ENCODE measurements at regions not wholly inside any gene's neighbourhood (a gene's known extent, or its start where the extent isn't known, plus 50 kb on each side); places are given as distances from the start of the nearest gene placed in this dataset.

GRCh38 chr1:234835239-234835638, 225.3 kb upstream of the IRF2BP2 start:
- no peak for ATAC-seq
- ChIA-PET POLR2A (interaction anchor here (0.6 to 1.1 kb wide), 2 partner anchors 11 to 213 kb away, joined by 3 to 4 read pairs; no protein-coding TSS in a partner anchor), CTCF (ENCODE audit: low intra/inter-chr PET ratio) (interaction anchor here (0.5 kb wide), 1 partner anchor 45 kb away, joined by 5 read pairs; no protein-coding TSS in a partner anchor)
- no TSS peak for BruUV-seq (replicated peaks)
- Histone ChIP-seq H2AFZ (ENCODE audit: low read depth, low read length) (no peak overlapping the region), H3K4me1 (replicated peaks in 1 of 2; ENCODE audit: control insufficient read depth in 2 of 2, insufficient read depth in 2 of 2, low read length in 2 of 2) (peaks cover 4 to 8% of the 10 kb centered on the region in 2 experiments; a peak in 2 of 5 replicates), H3K79me2 (ENCODE audit: control insufficient read depth, insufficient read depth, low read length) (no peaks in the 10 kb centered on the region), H3K27ac (ENCODE audit: extremely low read depth, low read depth, low read length) (no peak overlapping the region), H3K4me2 (ENCODE audit: insufficient read depth, low read length) (no peak overlapping the region), H3K27me3 (ENCODE audit: control insufficient read depth in 2 of 2, insufficient read depth in 2 of 2, low read length in 2 of 2) (peaks cover 4 to 5% of the 10 kb centered on the region in 2 experiments; a peak in 3 of 5 replicates), H3K9me3 (replicated peaks; ENCODE audit: control insufficient read depth, insufficient read depth, low read depth, low read length) (no peaks in the 10 kb centered on the region), H3K9me1 (ENCODE audit: control insufficient read depth, insufficient read depth, low read length) (no peaks in the 10 kb centered on the region), H4K20me1 (replicated peaks; ENCODE audit: control insufficient read depth, insufficient read depth, low read length) (no peaks in the 10 kb centered on the region), H3K9ac (ENCODE audit: insufficient read depth in 1 of 2, low read depth in 2 of 2, low read length in 2 of 2) (no peak overlapping the region), H3K36me3 (ENCODE audit: control insufficient read depth, insufficient read depth, low read length) (no peaks in the 10 kb centered on the region), H3K4me3 (no peak overlapping the region)
- FAIRE-seq, result no peak
- TF ChIP-seq HMBOX1 (IDR thresholded peaks at IDR 0.05), result peak; percentile 24; the same call in 1 of the 2 replicates
- TF ChIP-seq, protein P1, sequence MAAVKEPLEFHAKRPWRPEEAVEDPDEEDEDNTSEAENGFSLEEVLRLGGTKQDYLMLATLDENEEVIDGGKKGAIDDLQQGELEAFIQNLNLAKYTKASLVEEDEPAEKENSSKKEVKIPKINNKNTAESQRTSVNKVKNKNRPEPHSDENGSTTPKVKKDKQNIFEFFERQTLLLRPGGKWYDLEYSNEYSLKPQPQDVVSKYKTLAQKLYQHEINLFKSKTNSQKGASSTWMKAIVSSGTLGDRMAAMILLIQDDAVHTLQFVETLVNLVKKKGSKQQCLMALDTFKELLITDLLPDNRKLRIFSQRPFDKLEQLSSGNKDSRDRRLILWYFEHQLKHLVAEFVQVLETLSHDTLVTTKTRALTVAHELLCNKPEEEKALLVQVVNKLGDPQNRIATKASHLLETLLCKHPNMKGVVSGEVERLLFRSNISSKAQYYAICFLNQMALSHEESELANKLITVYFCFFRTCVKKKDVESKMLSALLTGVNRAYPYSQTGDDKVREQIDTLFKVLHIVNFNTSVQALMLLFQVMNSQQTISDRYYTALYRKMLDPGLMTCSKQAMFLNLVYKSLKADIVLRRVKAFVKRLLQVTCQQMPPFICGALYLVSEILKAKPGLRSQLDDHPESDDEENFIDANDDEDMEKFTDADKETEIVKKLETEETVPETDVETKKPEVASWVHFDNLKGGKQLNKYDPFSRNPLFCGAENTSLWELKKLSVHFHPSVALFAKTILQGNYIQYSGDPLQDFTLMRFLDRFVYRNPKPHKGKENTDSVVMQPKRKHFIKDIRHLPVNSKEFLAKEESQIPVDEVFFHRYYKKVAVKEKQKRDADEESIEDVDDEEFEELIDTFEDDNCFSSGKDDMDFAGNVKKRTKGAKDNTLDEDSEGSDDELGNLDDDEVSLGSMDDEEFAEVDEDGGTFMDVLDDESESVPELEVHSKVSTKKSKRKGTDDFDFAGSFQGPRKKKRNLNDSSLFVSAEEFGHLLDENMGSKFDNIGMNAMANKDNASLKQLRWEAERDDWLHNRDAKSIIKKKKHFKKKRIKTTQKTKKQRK (IDR thresholded peaks at IDR 0.05; ENCODE audit: borderline replicate concordance, low read depth, low read length), result no peak
- TF ChIP-seq, protein P2, sequence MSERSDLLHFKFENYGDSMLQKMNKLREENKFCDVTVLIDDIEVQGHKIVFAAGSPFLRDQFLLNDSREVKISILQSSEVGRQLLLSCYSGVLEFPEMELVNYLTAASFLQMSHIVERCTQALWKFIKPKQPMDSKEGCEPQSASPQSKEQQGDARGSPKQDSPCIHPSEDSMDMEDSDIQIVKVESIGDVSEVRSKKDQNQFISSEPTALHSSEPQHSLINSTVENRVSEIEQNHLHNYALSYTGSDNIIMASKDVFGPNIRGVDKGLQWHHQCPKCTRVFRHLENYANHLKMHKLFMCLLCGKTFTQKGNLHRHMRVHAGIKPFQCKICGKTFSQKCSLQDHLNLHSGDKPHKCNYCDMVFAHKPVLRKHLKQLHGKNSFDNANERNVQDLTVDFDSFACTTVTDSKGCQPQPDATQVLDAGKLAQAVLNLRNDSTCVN (CRISPR knock-in tag; IDR thresholded peaks at IDR 0.05), result no peak
- no peak for DNase-seq (ENCODE audit: extremely low read depth in 1 of 4, low spot score in 3 of 4)
- in situ Hi-C loops (cut with MboI), result no loop called here
- WGBS (ENCODE audit: insufficient coverage, low coverage, missing lambda C conversion rate), result 13% methylated on average over 2 of the region's 2 CpGs
- intact Hi-C loops (cut with micrococcal nuclease), result no loop called here

All from K562 (cell line).